ENCODE measurements at regions not wholly inside any gene's neighbourhood (a gene's known extent, or its start where the extent isn't known, plus 50 kb on each side); places are given as distances from the start of the nearest gene placed in this dataset.

GRCh38 chr3:162287600-162287999, 791.0 kb downstream of the OTOL1 start:
- Histone ChIP-seq H3K4me3 (no peak overlapping the region), H3K27me3 (ENCODE audit: control insufficient read depth in 2 of 2, insufficient read depth in 2 of 2, low read length in 2 of 2) (no peaks in the 10 kb centered on the region), H3K36me3 (ENCODE audit: control insufficient read depth, insufficient read depth, low read length) (no peaks in the 10 kb centered on the region), H3K27ac (ENCODE audit: extremely low read depth, low read depth, low read length) (no peak overlapping the region), H3K79me2 (ENCODE audit: control insufficient read depth, insufficient read depth, low read length) (no peaks in the 10 kb centered on the region), H3K4me1 (replicated peaks in 1 of 2; ENCODE audit: control insufficient read depth in 2 of 2, insufficient read depth in 2 of 2, low read length in 2 of 2) (no peaks in the 10 kb centered on the region), H3K9me1 (ENCODE audit: control insufficient read depth, insufficient read depth, low read length) (no peaks in the 10 kb centered on the region), H3K9ac (ENCODE audit: insufficient read depth in 1 of 2, low read depth in 2 of 2, low read length in 2 of 2) (no peak overlapping the region), H4K20me1 (replicated peaks; ENCODE audit: control insufficient read depth, insufficient read depth, low read length) (no peaks in the 10 kb centered on the region), H3K9me3 (replicated peaks; ENCODE audit: control insufficient read depth, insufficient read depth, low read depth, low read length) (no peaks in the 10 kb centered on the region; the same call in 1 of the 2 replicates), H2AFZ (ENCODE audit: low read depth, low read length) (no peak overlapping the region), H3K4me2 (ENCODE audit: insufficient read depth, low read length) (no peak overlapping the region)
- no TSS peak for BruUV-seq (replicated peaks)
- no peak for DNase-seq (ENCODE audit: extremely low read depth in 1 of 4, low spot score in 3 of 4)
- CTCF ChIA-PET (ENCODE audit: low intra/inter-chr PET ratio), result no interaction called here
- TF ChIP-seq MCM2 (IDR thresholded peaks at IDR 0.05; ENCODE audit: low read depth) (no peak), TFE3 (CRISPR knock-in tag; IDR thresholded peaks at IDR 0.05) (peak; percentile 77), LEF1 (IDR thresholded peaks at IDR 0.05) (no peak), GATA2 (CRISPR knock-in tag; IDR thresholded peaks at IDR 0.05) (no peak)
- in situ Hi-C loops (cut with MboI), result no loop called here
- ATAC-seq, result no peak
- FAIRE-seq, result no peak
- 0% methylated on average over 2 of the region's 2 CpGs for WGBS (ENCODE audit: insufficient coverage, low coverage, missing lambda C conversion rate)
- intact Hi-C loops (cut with micrococcal nuclease), result no loop called here
- POLR2A ChIA-PET, result no interaction called here

- WGBS (ENCODE audit: insufficient coverage, low coverage, missing lambda C conversion rate), result 0% methylated on average over 1 of the region's 1 CpG
- no peaks in the 10 kb centered on the region; the same call in 1 of the 2 replicates for H3K9me3 ChIP-seq (replicated peaks; ENCODE audit: control insufficient read depth, insufficient read depth, low read depth, low read length)
- no peak overlapping the region for H3K4me3 ChIP-seq
- no peaks in the 10 kb centered on the region for H3K4me1 ChIP-seq (replicated peaks in 1 of 2; ENCODE audit: control insufficient read depth in 2 of 2, insufficient read depth in 2 of 2, low read length in 2 of 2)
- no peak for TF ChIP-seq FOXJ2 (tag; IDR thresholded peaks at IDR 0.05)
- TF ChIP-seq PHF21A (IDR thresholded peaks at IDR 0.05; ENCODE audit: borderline replicate concordance, low read depth), result no peak
- TF ChIP-seq RHOXF2B (CRISPR knock-in tag; conservative IDR thresholded peaks at IDR 0.05), result no peak
- TF ChIP-seq SMAD4 (CRISPR knock-in tag; conservative IDR thresholded peaks at IDR 0.05), result no peak
- TF ChIP-seq ESRRA (IDR thresholded peaks at IDR 0.05; ENCODE audit: borderline replicate concordance, low read depth), result no peak
- no peak for TF ChIP-seq TAF9B (IDR thresholded peaks at IDR 0.05; ENCODE audit: partially characterized antibody)
- no peak for TF ChIP-seq HMBOX1 (IDR thresholded peaks at IDR 0.05)
- no peak for TF ChIP-seq ZKSCAN1 (IDR thresholded peaks at IDR 0.05; ENCODE audit: low read depth, low read length)
- no peaks in the 10 kb centered on the region for H3K79me2 ChIP-seq (ENCODE audit: control insufficient read depth, insufficient read depth, low read length)
- FAIRE-seq (no peak), DNase-seq (ENCODE audit: extremely low read depth in 1 of 4, low spot score in 3 of 4) (no peak), ATAC-seq (no peak)
- no peaks in the 10 kb centered on the region for H3K9me1 ChIP-seq (ENCODE audit: control insufficient read depth, insufficient read depth, low read length)
- ChIA-PET POLR2A (no interaction called here), CTCF (ENCODE audit: low intra/inter-chr PET ratio) (no interaction called here)
- no peaks in the 10 kb centered on the region for H3K36me3 ChIP-seq (ENCODE audit: control insufficient read depth, insufficient read depth, low read length)
- intact Hi-C loops (cut with micrococcal nuclease), result no loop called here
- BruUV-seq (replicated peaks), result no TSS peak
- no peak overlapping the region for H3K4me2 ChIP-seq (ENCODE audit: insufficient read depth, low read length)
- no peaks in the 10 kb centered on the region for H4K20me1 ChIP-seq (replicated peaks; ENCODE audit: control insufficient read depth, insufficient read depth, low read length)
- H3K9ac ChIP-seq (ENCODE audit: insufficient read depth in 1 of 2, low read depth in 2 of 2, low read length in 2 of 2), result no peak overlapping the region
- H2AFZ ChIP-seq (ENCODE audit: low read depth, low read length), result no peak overlapping the region
- H3K27me3 ChIP-seq (ENCODE audit: control insufficient read depth in 2 of 2, insufficient read depth in 2 of 2, low read length in 2 of 2), result no peaks in the 10 kb centered on the region
- no peak overlapping the region for H3K27ac ChIP-seq (ENCODE audit: extremely low read depth, low read depth, low read length)
- in situ Hi-C loops (cut with MboI), result no loop called here
Measured at GRCh38 chr3:162292409-162292808, 795.8 kb downstream of the OTOL1 start.
